SK-N-SH treated with all-trans-retinoic acid at 6 μM for 48 hours (cell line): ENCODE measurements at regions not wholly inside any gene's neighbourhood (a gene's known extent, or its start where the extent isn't known, plus 50 kb on each side); places are given as distances from the start of the nearest gene placed in this dataset.

Source experiments
- ARNTL ChIP-seq: fragments of 450-650 bp; formaldehyde crosslinking; IDR thresholded peaks from 2 replicates; pipeline ENCODE4 v1.5.0; 2020; ENCODE audit warnings: low read depth, mild to moderate bottlenecking, moderate library complexity, borderline replicate concordance
- ISL1 ChIP-seq: fragments of 250-450 bp; sonication (Bioruptor Pico); IDR thresholded peaks from 2 replicates; pipeline ENCODE4 v2.1.2; 2022; ENCODE audit warnings: mild to moderate bottlenecking, moderate library complexity
- PPARA ChIP-seq: fragments of 250-450 bp; sonication (Bioruptor Pico); IDR thresholded peaks from 2 replicates; pipeline ENCODE4 v1.5.0; 2020; ENCODE audit warnings: mild to moderate bottlenecking, borderline replicate concordance
- RARB ChIP-seq: fragments of 250-450 bp; sonication (Bioruptor Pico); IDR thresholded peaks from 2 replicates; pipeline ENCODE4 v1.8.0; 2021; ENCODE audit warnings: mild to moderate bottlenecking, moderate library complexity
- SNAI2 ChIP-seq: fragments of 250-450 bp; sonication (Bioruptor Pico); IDR thresholded peaks from 2 replicates; pipeline ENCODE4 v1.5.0; 2020; ENCODE audit warnings: mild to moderate bottlenecking, moderate library complexity
- TOX ChIP-seq: fragments of 250-450 bp; sonication (Bioruptor Pico); IDR thresholded peaks from 2 replicates; pipeline ENCODE4 v1.8.0; 2021; ENCODE audit warnings: mild to moderate bottlenecking, moderate library complexity, borderline replicate concordance
- ZC3H10 ChIP-seq: fragments of 250-450 bp; sonication (Bioruptor Pico); IDR thresholded peaks from 2 replicates; pipeline ENCODE4 v1.5.1; 2021; ENCODE audit warnings: mild to moderate bottlenecking, moderate library complexity
- ZFP3 ChIP-seq: fragments of 250-450 bp; sonication (Bioruptor Pico); IDR thresholded peaks from 2 replicates; pipeline ENCODE4 v1.5.0; 2020; ENCODE audit warnings: mild to moderate bottlenecking, moderate library complexity
- ZFP30 ChIP-seq: fragments of 450-650 bp; formaldehyde crosslinking; IDR thresholded peaks from 2 replicates; pipeline ENCODE4 v1.5.0; 2022; ENCODE audit warnings: mild to moderate bottlenecking, moderate library complexity
- ZNF565 ChIP-seq: fragments of 450-650 bp; formaldehyde crosslinking; conservative IDR thresholded peaks from 2 replicates; pipeline ENCODE4 v1.5.0; 2020; ENCODE audit warnings: low read depth, mild to moderate bottlenecking, moderate library complexity
- ZNF8 ChIP-seq: fragments of 450-650 bp; formaldehyde crosslinking; IDR thresholded peaks from 2 replicates; pipeline ENCODE4 v1.5.0; 2020; ENCODE audit warnings: mild to moderate bottlenecking, moderate library complexity
- TF ChIP-seq, protein P1 (sequence below): fragments of 250-450 bp; sonication (Bioruptor Pico); IDR thresholded peaks from 2 replicates; pipeline ENCODE4 v1.8.0; 2020; ENCODE audit warnings: mild to moderate bottlenecking, moderate library complexity, borderline replicate concordance
- TF ChIP-seq, protein P2 (sequence below): fragments of 250-450 bp; sonication (Bioruptor Pico); IDR thresholded peaks from 2 replicates; pipeline ENCODE4 v1.5.1; 2020; ENCODE audit warnings: low read depth, mild to moderate bottlenecking, moderate library complexity
- TF ChIP-seq, protein P3 (sequence below): fragments of 250-450 bp; sonication (Bioruptor Pico); IDR thresholded peaks from 2 replicates; pipeline ENCODE4 v1.5.0; 2020; ENCODE audit warnings: mild to moderate bottlenecking, moderate library complexity

DNA sequence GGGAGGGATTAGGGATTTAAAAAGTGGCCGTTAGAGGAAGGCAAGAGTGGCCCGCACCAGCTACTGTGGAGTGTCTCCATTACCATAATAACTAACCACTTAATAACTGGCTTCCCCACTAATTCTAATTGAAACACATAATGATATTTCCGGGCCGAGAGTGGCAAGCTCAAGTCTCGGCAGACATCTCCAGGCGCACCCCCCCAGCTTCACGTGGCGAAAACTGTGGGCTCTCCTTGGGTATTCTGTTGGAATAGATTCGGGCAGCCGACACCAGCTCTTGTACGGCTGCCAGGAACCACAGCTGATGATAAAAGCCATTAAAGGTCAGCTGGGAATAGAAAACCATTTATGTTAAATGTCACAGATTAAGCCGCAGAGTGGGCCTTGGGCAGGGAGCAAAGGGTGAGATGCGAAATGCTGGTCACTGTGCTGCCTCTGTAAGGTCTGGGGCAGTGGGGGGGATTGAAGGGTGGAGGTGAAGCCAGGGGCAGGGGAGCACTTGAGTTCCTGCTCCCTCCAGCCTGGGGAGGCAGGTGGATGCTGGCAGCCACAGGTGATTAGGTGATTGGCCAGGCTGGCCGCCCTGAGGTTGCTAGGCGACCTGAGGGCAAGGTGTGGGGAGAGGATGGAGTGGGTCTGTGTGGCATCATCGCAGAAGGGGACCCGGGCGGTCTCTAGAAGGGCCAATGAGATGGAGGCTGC is 115.6 kb upstream of the SDK2 start:
- TF ChIP-seq, protein P1, sequence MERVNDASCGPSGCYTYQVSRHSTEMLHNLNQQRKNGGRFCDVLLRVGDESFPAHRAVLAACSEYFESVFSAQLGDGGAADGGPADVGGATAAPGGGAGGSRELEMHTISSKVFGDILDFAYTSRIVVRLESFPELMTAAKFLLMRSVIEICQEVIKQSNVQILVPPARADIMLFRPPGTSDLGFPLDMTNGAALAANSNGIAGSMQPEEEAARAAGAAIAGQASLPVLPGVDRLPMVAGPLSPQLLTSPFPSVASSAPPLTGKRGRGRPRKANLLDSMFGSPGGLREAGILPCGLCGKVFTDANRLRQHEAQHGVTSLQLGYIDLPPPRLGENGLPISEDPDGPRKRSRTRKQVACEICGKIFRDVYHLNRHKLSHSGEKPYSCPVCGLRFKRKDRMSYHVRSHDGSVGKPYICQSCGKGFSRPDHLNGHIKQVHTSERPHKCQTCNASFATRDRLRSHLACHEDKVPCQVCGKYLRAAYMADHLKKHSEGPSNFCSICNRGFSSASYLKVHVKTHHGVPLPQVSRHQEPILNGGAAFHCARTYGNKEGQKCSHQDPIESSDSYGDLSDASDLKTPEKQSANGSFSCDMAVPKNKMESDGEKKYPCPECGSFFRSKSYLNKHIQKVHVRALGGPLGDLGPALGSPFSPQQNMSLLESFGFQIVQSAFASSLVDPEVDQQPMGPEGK: no peak
- no peak for TF ChIP-seq ZNF565 (CRISPR knock-in tag)
- no peak for TF ChIP-seq ZFP3
- no peak for TF ChIP-seq TOX (CRISPR knock-in tag)
- TF ChIP-seq ISL1 (CRISPR knock-in tag): peak; percentile 38; the same call in 1 of the 2 replicates
- TF ChIP-seq SNAI2 (CRISPR knock-in tag): no peak
- TF ChIP-seq ARNTL (CRISPR knock-in tag): no peak
- TF ChIP-seq PPARA (CRISPR knock-in tag): no peak
- TF ChIP-seq, protein P2, sequence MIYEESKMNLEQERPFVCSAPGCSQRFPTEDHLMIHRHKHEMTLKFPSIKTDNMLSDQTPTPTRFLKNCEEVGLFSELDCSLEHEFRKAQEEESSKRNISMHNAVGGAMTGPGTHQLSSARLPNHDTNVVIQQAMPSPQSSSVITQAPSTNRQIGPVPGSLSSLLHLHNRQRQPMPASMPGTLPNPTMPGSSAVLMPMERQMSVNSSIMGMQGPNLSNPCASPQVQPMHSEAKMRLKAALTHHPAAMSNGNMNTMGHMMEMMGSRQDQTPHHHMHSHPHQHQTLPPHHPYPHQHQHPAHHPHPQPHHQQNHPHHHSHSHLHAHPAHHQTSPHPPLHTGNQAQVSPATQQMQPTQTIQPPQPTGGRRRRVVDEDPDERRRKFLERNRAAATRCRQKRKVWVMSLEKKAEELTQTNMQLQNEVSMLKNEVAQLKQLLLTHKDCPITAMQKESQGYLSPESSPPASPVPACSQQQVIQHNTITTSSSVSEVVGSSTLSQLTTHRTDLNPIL (CRISPR knock-in tag): no peak
- TF ChIP-seq ZNF8 (CRISPR knock-in tag): no peak
- no peak for TF ChIP-seq RARB
- no peak for TF ChIP-seq ZFP30 (CRISPR knock-in tag)
- TF ChIP-seq, protein P3, sequence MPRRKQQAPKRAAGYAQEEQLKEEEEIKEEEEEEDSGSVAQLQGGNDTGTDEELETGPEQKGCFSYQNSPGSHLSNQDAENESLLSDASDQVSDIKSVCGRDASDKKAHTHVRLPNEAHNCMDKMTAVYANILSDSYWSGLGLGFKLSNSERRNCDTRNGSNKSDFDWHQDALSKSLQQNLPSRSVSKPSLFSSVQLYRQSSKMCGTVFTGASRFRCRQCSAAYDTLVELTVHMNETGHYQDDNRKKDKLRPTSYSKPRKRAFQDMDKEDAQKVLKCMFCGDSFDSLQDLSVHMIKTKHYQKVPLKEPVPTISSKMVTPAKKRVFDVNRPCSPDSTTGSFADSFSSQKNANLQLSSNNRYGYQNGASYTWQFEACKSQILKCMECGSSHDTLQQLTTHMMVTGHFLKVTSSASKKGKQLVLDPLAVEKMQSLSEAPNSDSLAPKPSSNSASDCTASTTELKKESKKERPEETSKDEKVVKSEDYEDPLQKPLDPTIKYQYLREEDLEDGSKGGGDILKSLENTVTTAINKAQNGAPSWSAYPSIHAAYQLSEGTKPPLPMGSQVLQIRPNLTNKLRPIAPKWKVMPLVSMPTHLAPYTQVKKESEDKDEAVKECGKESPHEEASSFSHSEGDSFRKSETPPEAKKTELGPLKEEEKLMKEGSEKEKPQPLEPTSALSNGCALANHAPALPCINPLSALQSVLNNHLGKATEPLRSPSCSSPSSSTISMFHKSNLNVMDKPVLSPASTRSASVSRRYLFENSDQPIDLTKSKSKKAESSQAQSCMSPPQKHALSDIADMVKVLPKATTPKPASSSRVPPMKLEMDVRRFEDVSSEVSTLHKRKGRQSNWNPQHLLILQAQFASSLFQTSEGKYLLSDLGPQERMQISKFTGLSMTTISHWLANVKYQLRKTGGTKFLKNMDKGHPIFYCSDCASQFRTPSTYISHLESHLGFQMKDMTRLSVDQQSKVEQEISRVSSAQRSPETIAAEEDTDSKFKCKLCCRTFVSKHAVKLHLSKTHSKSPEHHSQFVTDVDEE (CRISPR knock-in tag): 0 out of 2 replicates have a peak, but pooled peaks have one; percentile 10
- no peak for TF ChIP-seq ZC3H10 (CRISPR knock-in tag)
